Progenitor cell of endocrine pancreas (in vitro differentiated cells): ENCODE measurements at regions not wholly inside any gene's neighbourhood (a gene's known extent, or its start where the extent isn't known, plus 50 kb on each side); places are given as distances from the start of the nearest gene placed in this dataset.

Experiments used
- DNase-seq: peaks from one replicate; pipeline ENCODE4 v3.0.0; 2021; ENCODE audit warnings: low spot score; ENCODE audit not compliant: unreplicated experiment
- H3K27ac Mint-ChIP-seq: 2 replicates; pipeline ENCODE4 v1.8.0; 2021; ENCODE audit warnings: mild to moderate bottlenecking, moderate library complexity, mixed read lengths
- H3K27me3 Mint-ChIP-seq: 2 replicates; pipeline ENCODE4 v1.8.0; 2021; ENCODE audit warnings: mixed read lengths
- H3K36me3 Mint-ChIP-seq: 2 replicates; pipeline ENCODE4 v1.8.0; 2022; ENCODE audit warnings: mixed read lengths; ENCODE audit not compliant: insufficient read depth
- H3K4me1 Mint-ChIP-seq: 2 replicates; pipeline ENCODE4 v1.8.0; 2021; ENCODE audit warnings: low read depth, mixed read lengths
- H3K4me3 Mint-ChIP-seq: 2 replicates; pipeline ENCODE4 v1.8.0; 2021; ENCODE audit warnings: low read depth, mild to moderate bottlenecking, moderate library complexity, mixed read lengths
- H3K9me3 Mint-ChIP-seq: 2 replicates; pipeline ENCODE4 v1.8.0; 2021; ENCODE audit warnings: low read depth, mixed read lengths
- TF ChIP-seq, protein P1 (sequence below): fragments of 200-600 bp; sonication (generic); IDR thresholded peaks from one replicate; pipeline ENCODE4 v1.5.0; 2021; ENCODE audit warnings: antibody characterized with exemption, mild to moderate bottlenecking; ENCODE audit not compliant: unreplicated experiment

DNA sequence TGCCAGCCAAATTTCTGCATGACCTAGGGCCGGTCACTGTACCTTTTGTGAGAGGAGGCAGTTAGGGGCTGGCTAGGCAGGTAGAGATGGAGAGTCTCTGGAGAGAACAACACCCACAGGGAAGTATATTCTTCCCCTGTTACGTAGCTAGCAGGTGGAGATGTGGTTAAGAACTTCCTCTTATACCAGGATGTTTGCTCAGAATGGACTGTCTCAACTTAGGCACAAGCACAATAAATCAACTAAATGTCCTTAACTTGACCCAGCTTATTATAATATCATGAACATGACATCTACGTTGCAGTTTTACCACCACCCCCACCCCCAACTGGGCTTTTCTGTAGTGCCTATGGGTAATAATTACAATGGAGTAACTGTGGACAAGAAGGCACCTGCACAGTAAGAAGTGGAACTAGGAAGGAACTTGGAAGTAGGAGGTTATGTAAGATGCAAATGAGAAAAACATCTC lies 60.7 kb upstream of the MPEG1 start:
- peaks cover 3% of the 10 kb centered on the region for H3K9me3 Mint-ChIP-seq
- no peak overlapping the region for H3K4me3 Mint-ChIP-seq
- TF ChIP-seq, protein P1, sequence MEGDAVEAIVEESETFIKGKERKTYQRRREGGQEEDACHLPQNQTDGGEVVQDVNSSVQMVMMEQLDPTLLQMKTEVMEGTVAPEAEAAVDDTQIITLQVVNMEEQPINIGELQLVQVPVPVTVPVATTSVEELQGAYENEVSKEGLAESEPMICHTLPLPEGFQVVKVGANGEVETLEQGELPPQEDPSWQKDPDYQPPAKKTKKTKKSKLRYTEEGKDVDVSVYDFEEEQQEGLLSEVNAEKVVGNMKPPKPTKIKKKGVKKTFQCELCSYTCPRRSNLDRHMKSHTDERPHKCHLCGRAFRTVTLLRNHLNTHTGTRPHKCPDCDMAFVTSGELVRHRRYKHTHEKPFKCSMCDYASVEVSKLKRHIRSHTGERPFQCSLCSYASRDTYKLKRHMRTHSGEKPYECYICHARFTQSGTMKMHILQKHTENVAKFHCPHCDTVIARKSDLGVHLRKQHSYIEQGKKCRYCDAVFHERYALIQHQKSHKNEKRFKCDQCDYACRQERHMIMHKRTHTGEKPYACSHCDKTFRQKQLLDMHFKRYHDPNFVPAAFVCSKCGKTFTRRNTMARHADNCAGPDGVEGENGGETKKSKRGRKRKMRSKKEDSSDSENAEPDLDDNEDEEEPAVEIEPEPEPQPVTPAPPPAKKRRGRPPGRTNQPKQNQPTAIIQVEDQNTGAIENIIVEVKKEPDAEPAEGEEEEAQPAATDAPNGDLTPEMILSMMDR, result no peak
- no peak for DNase-seq
- H3K27ac Mint-ChIP-seq, result no peak overlapping the region
- H3K27me3 Mint-ChIP-seq, result no peaks in the 10 kb centered on the region
- H3K4me1 Mint-ChIP-seq, result no peaks in the 10 kb centered on the region
- no peaks in the 10 kb centered on the region for H3K36me3 Mint-ChIP-seq

DNA sequence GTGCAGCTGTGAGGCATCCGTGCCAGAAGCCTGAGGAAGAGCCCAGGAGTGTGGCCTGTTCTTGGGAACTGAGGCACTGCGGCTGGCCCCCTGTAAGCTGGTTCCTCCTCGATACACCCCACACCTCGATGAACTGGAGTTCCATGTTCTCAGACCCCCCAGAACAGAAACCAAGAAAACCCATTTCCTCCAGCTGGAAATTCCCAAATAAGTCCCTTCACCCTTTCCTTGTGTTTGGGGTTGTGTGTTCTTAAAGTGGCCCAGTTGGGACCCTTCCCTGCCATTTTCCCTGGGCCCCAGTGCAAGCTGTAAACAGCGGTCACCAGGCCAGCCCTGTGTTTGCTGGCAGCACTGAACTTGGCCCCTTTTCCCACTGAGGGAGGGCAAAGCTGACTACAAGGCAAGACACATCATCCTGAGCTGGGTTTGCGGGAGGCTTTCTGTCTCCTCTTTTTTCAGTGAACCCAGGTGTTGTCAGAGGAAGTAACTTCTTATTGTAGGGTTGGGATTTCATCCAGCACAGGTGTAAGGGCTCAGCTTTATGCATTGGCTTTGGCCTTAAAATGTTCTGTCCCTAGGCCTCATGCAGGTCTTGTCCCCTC lies 60.1 kb upstream of the MPEG1 start:
- Mint-ChIP-seq H3K27me3 (no peaks in the 10 kb centered on the region), H3K4me3 (no peak overlapping the region), H3K36me3 (no peaks in the 10 kb centered on the region), H3K4me1 (no peaks in the 10 kb centered on the region), H3K9me3 (peaks cover 3% of the 10 kb centered on the region), H3K27ac (no peak overlapping the region)
- TF ChIP-seq, protein P1, result no peak
- no peak for DNase-seq

DNA sequence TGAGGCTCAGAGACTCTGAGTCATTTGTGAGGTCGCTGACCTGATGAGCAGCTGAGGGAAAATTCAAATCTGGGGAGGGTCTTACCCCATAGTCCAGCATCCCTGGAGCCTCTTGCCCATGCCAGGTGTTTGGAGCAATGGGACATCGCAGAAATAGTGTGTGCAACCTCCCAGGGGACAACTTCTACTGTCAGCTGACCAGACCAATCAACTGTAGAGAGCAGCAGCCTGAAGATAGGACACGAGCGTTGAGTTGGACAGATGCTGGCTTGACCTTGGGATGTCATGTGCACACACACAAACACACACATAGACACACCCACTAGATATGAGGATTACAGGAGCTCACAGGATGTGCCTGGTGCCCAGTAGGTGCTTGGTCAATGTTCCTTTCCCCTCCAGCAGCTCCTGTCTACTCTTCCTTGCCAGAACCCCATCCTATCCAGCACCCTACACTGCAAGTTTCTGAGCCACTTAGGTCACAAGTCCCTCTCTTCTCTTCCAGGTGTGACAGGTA lies 59.1 kb upstream of the MPEG1 start:
- Mint-ChIP-seq H3K27me3 (no peaks in the 10 kb centered on the region), H3K4me3 (no peak overlapping the region), H3K27ac (no peak overlapping the region), H3K36me3 (no peaks in the 10 kb centered on the region), H3K9me3 (peaks cover 3% of the 10 kb centered on the region), H3K4me1 (peaks cover 1% of the 10 kb centered on the region)
- TF ChIP-seq, protein P1, result no peak
- no peak for DNase-seq

DNA sequence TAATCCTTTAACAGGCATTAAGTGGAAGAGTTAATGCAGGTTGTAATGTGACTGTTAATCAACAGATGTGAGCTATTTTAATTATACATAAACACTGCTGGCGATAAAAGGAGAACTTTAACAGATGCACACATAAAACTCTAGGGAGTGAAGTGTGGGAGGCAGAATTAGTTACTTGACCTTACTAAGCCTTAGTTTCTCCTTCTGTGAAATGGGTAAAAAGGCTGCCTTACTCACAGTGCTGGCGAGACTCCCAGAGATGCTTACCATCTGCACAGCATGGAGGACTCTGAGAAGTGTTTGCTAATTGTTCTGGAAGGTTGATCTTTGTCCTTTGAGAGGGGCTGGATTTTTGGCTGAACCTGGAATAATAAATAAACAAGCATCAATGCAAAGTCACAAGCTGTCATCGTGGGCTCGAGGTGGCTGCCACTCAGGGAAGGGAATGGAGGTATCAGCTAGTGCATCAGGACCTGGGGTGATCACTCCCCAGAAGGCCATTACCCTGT lies 58.6 kb upstream of the MPEG1 start:
- Mint-ChIP-seq H3K4me3 (no peak overlapping the region), H3K4me1 (peaks cover 1% of the 10 kb centered on the region), H3K27ac (no peak overlapping the region), H3K9me3 (peaks cover under 1% of the 10 kb centered on the region), H3K27me3 (no peaks in the 10 kb centered on the region), H3K36me3 (no peaks in the 10 kb centered on the region)
- no peak for DNase-seq
- TF ChIP-seq, protein P1, result no peak

DNA sequence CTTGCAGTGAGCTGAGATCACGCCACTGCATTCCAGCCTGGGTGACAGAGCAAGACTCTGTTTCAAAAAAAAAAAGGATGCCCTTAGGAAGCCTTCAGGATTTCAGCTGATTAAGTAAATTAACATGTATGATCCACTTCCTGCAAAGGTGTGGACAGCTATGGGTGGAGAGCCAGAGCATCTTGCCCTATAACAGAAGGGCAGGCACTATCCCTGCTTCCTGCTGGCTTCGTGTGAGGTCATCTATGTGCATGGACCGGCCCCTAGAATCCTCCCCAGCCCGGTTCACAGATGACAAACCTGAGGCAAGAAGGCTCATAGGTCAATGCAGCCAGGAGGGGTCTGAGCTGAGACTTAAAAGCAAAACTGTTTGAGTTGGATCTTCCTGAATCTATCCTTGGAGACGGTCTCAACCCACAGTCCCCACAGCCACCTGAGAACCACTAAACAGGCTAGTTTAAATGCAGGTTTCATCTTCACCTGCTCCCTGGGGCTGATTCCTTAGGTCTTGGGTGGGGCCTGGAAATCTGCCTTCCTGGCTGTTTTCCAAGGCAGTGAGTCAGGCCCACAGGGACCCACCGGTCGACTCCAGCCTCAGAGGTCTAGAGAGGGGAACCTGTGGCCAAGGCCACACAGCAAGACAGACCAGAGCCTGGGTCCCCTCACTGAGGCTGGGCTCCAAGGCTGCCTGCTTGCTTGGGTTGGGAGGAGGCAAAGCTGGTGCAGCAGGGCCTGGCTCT lies 55.2 kb upstream of the MPEG1 start:
- TF ChIP-seq, protein P1, result no peak
- Mint-ChIP-seq H3K27ac (no peak overlapping the region), H3K36me3 (no peaks in the 10 kb centered on the region), H3K4me3 (no peak overlapping the region), H3K4me1 (peaks cover 1% of the 10 kb centered on the region), H3K27me3 (no peaks in the 10 kb centered on the region), H3K9me3 (no peaks in the 10 kb centered on the region)
- DNase-seq, result no peak
